GM18508 (cell line): ENCODE measurements at regions not wholly inside any gene's neighbourhood (a gene's known extent, or its start where the extent isn't known, plus 50 kb on each side); places are given as distances from the start of the nearest gene placed in this dataset.

Experiments used
- ATAC-seq: cut with Tn5 transposase; IDR thresholded peaks from one replicate; pipeline ENCODE4 v1.9.1; 2021; ENCODE audit warnings: moderate number of reproducible peaks; ENCODE audit not compliant: insufficient read depth, unreplicated experiment

DNA sequence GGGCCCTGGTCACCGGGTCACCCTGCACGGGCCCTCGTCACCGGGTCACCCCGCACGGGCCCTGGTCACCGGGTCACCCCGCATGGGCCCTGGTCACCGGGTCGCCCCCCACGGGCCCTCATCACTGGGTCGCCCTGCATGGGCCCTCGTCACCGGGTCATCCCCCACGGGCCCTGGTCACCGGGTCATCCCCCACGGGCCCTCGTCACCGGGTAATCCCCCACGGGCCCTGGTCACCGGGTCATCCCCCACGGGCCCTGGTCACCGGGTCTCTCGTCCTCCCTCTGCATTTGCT, 77.6 kb downstream of the RIPK4 start:
- ATAC-seq = no peak

DNA sequence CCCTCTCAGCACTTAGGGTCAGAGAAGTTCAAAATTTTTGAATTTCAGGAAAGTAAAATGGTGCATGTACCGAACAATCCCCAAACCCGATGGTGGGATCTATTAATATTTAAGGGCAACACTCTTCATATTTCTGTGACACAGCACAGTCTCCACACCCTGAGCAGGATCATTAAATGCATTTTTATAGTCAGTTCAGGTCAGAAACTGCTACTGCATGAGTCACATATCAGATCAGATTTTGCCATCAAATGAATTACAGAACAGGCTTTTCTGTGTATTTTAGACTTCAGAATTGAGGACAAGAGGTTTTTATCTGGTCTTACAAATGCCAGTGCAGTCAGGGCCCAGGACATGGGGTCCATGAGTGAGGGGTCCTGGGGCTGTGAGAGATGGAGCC, 79.2 kb downstream of the RIPK4 start:
- ATAC-seq = no peak

DNA sequence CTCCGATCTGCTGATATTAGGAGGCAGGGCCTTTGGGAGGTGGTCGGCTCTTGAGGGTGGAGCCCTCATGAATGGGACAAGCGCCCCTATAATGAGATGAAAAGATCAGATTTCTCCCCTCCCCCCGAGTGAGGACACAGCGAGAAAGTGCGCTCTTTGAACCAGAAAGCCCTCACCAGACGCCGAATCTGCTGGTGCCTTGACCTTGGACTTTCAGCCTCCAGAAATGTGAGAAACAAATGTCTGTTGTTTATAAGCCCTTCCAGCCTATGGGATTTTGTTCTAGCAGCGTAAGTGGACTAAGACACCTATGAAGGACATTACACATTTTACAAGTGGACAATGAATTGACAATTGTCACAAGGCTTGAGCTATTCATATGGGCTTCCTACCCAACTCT, 80.2 kb downstream of the RIPK4 start:
- no peak for ATAC-seq

DNA sequence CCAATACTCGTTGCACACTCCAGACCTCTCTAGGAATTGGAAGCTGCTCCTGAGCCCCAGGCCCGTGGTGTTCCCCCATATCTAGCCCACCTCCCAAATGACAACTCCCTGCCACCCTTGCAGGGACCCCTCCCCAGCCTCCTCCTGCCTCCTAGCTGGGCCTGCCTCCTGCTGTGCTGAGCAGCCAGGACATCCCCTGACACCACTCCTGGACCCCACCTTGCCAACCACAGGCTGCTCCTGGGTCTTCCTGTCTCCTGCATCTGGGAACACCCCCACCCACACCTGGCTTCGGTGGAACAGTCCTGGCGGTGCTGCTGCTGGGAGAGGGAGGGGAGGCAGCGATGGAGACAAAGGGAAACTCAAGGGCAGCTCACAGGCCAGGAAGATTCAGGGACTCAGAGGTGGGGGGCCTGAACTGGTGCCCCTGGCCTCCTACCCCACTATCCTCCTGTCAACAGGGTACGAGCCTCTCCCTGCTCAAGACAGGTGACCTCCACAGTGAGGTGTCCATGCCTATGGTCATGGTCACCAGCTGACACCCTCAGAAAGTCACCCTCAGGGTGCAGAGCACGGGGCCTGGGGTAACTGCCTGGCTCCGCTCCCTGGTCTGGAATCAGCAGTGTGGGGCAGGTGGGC, 81.2 kb downstream of the RIPK4 start:
- ATAC-seq = no peak

DNA sequence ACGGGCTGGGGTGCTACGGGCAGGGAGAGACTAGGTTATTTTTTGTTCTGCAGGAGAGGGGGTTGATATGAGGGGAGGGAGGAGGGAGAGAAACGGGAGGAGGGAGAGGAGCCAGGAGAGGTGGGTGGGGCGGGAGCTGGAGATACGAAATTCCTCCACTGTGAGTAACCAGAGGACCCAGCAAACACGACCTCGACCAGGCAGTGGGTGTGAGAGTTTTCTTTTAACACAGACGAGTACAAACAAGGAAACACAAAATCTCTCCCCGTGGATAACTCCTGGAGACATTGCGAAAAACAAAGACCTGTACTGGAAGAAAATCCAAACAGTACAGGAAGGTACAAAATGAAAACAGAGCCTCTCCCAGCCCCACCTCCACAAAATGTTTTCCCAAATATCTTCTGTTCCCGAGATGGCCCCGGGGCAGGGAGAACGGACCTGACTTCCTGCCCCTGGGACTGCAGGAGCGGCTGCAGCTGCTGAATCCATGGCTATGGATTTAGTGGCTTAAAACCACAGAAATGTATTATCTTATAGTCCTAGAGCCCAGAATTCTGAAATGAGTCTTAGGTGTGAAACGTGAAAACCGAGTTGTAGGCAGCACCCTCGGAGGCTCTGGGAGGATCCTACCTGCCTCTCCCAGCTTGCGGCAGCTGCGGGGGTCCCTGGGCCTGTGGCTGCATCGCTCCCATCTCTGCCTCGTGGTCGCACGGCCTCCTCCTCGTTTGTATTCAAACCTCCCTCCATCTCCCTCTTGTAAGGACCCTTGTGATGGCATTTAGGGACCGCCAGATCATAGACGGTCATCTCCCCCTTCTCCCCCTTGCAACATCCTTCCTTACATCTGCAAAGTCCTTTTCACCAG, 82.2 kb downstream of the RIPK4 start:
- ATAC-seq = no peak

DNA sequence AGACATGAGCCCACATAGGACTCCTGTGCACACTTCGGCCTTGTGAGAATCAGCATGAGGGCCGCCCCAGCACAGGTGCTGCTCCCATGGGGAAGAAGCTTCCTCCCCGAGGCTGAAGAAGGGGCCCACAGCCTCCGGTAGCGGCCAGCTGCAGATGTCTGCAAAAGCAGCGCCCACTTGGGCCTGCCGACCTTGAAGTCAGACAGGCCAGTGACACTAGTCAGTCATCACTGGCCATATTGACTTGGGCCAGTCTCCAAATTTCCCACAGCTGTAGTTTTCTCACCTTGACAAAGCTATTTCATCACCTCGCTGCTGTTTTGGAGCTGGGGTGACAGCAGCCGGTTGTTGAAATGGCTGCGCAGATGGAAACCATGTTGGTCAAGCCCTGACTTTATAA, 83.0 kb downstream of the RIPK4 start:
- no peak for ATAC-seq

DNA sequence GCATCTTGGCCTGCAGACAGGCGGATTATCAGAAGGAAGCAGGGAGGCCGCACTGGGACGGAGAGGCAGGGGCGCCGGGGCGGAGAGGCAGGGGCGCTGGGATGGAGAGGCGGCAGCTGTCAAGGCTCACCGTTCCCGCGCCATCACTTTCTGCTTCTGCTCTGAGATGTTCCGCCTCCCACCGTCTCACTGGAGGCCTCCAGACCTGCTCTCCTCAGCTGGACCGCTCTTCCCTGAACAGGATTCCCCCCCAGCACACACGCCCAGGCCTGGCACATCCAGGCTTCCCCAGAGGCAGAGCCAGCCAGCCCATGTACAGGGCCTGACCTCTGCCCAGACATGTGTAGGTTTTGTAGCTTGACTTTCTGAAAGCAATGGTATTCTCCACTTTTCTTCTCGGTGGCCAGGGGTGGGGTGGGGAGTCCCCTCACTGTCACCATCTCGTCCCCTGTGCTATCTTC, 84.1 kb downstream of the RIPK4 start:
- ATAC-seq = no peak

DNA sequence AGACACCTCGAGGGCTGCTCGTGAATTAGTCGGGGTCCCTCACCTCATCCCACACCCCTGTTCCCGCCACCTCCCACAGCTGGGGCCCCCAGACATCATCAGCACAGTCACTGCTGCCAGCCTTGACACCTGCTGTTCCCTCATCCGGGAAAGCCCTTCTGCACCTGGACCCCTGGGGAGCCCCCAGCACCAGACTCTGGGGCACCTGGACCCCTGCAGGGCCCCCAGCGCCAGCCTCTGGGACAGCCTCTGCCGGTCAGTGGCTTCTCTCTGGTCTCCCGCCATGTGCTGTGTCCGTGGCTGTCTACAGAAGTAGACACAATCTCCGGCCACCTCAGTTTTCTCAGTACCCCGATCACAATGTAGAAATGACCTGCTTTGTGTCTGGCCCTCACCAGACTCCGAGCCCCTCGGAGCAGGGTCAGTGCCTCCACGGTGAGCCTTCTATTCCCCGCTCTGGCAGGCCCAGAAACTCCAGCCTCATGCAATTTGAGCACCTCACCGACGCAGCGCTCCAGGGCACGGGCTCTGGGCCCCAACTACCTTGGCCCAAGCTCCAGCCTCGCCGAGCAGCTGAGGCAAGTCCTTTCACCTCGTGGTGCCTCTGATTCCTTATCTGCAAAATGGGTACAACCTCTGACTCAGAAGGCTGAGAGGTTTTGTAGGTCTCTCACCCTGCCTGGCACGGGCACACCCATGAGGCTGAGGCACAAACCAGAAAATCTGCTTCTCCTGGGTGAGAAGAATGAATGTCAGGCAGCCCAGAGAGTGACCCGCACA, 84.7 kb downstream of the RIPK4 start:
- ATAC-seq = no peak

DNA sequence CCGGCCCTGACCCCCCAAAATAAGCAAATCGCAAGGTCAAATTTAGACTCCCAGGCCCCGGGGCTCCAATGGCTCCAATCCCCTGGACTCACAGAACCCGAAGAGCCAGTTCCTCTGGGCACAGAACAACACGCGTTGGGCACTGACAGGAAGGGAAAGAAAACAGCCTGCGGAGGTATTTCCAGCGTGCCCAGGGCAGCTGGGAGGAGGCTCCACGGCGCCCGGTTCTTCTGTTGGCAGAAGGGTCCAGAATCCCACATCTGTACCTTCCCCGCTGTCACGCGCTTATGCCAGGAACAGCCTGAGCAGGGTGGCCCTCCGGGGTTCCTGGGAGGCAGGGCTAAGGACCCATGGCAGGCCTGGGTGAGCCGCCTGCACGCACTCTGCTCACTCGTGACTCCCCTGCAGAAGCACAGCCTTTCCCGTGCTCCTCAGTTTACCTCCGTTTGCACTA, 85.5 kb downstream of the RIPK4 start:
- ATAC-seq = no peak

DNA sequence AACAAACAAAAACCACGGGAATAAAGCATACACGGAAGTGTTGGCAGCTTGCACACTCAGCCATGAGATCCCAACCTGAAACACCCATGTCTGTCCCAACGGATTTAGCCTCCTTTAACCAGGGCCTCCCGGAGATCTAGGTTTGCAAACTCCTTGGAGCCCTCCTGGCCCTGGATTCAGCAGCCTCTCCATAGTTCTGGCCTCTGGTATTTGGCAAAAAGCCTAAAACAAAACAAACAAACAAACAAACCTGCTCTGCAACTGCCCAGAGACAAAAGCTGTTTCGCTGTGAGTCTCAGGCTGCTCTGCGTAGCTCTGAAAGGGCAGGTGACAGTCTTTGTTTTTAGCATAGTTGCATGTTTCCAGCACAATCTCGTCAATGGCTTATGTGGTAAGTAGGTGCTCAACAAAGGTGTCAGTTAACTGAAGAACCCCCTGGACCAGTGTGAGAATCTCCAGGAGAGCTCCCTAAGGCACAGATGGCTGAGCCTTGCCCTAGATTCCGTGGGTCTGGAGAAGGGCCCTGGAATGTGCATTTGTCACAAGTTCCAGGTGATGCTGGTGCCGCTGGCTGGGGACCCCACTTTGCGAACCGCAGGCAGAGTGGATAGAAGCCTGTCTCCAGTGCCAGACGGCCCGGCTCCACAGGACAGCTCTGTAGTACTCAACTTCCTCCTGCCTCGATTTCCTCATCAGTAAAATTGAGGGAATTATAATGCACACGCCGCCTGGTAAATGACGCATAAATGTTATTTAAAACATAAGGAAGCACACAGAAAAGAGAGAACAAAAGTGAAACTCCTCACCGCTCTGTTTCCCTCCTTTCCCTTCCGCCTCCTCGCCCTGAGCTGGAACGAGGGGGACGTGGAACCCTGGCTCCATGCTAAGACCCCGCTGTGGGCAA, 86.2 kb downstream of the RIPK4 start:
- ATAC-seq = no peak

DNA sequence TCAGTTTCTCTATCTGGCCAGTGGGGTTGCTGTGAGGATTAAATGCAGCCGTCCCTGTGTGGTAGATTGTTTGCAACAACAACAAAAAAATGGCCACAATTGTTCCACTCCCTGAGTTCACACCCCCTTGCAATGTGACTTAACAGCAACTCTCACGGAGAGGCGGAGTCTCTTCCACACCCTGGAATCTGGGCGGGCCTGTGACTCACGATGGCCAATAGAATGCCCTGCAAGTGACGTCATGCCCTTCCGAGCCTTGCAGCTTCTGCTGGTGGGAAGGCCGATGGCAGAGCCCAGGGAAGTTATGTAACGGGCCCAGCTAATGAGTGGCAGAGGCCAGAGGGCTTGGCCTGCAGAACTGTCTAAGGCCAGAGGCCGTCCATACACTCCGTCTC, 87.9 kb downstream of the RIPK4 start:
- no peak for ATAC-seq

DNA sequence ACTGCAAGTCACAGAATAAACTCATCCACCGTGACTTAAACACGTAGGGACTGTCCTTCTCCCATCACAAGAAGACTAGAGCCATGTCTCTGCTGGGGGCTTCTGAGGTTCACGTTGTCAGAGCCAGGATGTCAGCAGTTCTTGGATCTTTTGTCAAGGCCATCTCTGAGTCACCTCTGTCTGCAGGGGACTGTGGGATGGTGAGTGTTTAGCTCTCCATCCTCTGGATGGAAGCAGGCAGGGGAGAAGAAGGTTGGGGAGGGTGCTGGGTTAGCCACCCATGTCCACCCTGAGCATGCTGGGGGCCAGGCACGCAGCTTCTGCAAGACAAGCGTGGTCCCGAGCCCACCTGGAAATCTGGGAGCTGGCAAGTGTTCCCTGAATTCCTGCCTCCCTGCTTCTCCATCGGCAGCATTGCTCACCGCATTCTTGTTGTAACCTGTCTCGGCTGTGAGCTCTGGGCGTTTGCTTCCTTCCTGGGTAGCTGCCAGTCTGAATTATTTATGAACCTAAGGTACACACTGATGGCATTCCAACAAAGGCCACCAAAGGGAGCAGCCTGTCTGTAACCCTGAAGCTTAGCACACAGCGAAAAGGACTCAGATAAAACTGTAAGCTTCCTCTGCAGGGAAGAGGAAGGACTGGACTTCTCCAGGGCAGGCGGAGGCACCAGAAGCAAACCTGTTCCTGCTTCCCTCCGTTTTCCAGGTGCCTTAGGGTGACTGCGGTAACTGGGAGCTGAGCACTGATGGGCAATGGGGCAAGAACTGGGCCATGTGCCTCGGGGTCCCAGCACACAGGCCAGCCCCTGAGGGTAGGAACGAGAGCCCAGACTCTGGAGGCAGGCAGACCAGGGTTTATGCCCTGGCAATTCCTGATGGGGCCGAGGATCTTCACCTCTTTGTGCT, 88.6 kb downstream of the RIPK4 start:
- no peak for ATAC-seq

DNA sequence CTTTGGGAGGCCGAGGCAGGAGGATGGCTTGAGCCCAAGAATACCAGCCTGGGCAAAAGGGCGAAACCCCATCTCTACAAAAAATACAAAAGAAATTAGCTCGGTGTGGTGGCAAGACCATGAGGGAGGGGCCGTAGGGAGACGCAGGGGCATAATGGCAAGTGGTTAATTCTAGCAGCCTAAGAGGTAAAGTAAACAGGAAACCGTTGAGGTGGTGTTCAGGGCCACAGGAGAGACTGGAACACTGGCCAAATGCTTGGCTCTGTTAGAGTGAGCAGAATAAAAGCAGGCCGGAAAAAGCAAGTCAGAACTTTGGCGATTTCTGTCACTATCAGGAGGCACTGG, 89.2 kb downstream of the RIPK4 start:
- no peak for ATAC-seq

DNA sequence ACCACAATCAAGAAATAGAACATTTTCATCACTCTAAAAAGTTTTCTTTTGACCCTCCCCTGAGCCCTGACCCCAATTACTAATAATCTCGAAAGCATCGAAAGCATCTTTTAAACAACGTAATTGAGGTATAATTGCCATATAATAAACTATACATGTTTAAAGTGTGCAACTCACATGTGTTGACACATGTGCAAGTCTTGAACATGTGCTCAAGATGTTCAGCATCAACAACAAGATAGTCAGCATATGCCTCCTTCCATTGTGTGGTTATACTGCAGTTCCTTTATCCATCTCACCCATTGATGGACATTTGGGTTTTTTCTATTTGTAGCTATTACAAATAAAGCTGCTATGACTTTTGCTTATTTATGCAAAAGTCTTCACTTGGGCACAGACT, 90.7 kb downstream of the RIPK4 start:
- ATAC-seq = no peak

DNA sequence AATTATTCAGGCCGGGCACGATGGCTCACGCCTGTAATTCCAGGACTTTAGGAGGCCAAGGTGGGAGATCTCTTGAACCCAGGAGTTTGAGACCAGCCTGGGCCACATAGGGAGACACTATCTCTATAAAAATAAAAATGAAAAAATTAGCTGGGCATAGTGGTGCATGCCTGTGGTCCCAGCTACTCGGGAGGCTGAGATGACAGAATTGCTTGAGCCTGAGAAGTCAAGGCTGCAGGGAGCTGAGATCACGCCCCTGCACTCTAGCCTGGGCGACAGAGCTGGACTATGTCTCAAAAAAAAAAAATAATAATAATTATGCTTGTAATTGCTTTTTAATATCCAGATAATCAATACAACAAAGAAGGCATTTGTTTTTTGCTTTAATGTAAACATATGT, 91.3 kb downstream of the RIPK4 start:
- ATAC-seq = no peak

DNA sequence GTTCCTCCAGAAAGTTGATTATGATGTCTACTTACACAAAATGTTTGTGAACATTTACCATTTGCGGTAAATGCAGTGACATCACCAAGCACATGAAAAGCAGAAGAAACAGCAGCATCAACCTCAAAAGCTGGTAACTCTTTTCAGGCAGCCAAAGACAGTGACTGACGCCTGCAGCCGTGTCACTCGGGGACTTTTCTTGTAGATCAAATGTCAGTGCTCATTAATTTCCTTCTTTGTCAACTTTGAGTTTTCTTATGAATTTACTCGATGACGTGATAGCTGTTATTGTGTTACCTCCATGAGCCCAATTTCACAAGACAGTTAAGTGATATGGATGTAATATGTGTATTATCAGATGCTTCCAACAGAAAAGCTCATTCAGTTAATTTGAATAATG, 92.5 kb downstream of the RIPK4 start:
- ATAC-seq = no peak

DNA sequence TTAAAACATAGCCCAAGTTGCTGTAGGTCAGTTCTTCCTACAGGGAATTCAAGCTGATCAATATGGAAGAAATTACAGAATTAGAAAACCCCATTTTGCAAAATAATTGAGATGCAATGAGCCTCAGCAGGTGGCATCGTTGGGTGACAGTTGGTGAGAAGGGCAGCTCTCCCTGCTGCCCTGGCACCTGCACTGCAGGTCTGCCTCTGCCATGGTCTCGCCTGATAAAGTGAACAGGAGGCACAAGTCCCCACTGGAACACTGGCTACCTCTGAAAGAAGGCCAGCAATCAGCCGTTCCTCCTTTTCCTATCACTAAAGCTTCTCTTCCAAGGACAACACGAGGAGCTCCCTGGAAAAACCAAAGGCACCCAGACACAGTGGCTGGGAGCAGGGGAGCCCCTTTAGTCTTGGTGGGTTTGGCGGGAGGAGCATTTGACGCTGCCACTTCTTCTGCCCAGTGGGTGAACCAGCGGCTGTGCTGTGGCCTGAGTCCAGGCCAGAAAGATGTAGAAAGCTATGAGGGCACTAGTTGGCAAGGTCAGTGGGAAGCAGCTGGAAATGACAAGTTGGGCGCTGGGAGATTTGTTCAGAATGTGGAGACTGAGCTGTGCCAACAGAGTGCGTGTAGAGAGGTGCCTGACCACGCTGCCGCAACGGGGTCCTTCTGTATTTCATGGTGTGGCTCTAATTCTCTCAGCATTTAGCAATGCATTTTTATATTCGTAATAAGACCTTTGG, 93.1 kb downstream of the RIPK4 start:
- no peak for ATAC-seq

DNA sequence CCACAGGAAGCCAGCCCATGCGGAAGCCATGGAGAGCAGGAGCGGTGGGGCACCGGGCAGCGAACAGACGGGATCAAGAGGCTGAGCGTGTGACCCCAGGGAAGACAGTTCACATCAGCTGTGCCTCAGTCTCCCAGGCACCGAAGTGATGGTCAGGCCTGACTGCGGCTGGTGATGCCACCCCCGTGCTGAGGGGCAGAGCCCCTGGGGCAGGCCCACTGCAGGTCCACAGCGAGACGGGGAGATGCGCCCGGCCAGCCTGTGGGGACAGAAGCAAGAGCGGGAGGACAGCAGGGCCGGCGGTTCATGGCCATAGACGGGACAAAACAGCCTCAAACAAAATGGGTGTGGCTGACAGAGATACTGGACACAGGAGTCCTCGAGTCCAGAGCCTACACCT, 93.8 kb downstream of the RIPK4 start:
- ATAC-seq = no peak

DNA sequence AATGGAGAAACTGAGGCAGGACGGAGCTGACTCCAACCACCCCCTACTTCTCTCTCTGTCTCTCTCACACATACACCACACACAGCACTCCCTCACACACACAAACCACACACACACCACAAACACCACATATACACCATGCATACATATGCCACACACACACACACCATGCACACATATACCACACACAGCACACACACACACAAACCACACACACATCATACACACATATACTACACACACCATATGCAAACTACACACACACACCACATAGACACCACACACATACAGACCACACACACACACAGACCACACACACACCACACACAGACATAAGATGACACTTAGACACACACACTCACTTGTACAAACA, 94.3 kb downstream of the RIPK4 start:
- ATAC-seq = no peak
